NCI-H187 (cell line): ENCODE measurements at regions not wholly inside any gene's neighbourhood (a gene's known extent, or its start where the extent isn't known, plus 50 kb on each side); places are given as distances from the start of the nearest gene placed in this dataset.
A peak's percentile ranks its signal among the peaks of the same experiment; 100 is the strongest.
"Not testable (repeated sequence)": the region's sequence is repeated elsewhere in the genome, so short reads cannot be mapped to it uniquely, and the experiment has no call there.

ENCODE experiments used
- DNase-seq, 2 experiments: peaks; one replicate each; lab custom pipeline; 2025; lab: John Stamatoyannopoulos, UW

- not testable (repeated sequence) for DNase-seq
Observed at GRCh38 chr20:30164389-30164788, 1093.1 kb upstream of the DEFB115 start.

- no peak for DNase-seq
Observed at GRCh38 chr20:30167540-30167939, 1089.9 kb upstream of the DEFB115 start.

- DNase-seq: no peak
Observed at GRCh38 chr20:30168025-30168799, 1089.3 kb upstream of the DEFB115 start.

GRCh38 chr20:30168800-30169138 is 1088.7 kb upstream of the DEFB115 start:
- DNase-seq: no peak

- DNase-seq: no peak
Observed at GRCh38 chr20:30175681-30176080, 1081.8 kb upstream of the DEFB115 start.

- not testable (repeated sequence) for DNase-seq
Observed at GRCh38 chr20:30183124-30183523, 1074.3 kb upstream of the DEFB115 start.

GRCh38 chr20:30191785-30192184 is 1065.7 kb upstream of the DEFB115 start:
- not testable (repeated sequence) for DNase-seq

GRCh38 chr20:30234477-30234876 is 1023.0 kb upstream of the DEFB115 start:
- DNase-seq: not testable (repeated sequence)

- not testable (repeated sequence) for DNase-seq
Observed at GRCh38 chr20:30275073-30275472, 982.4 kb upstream of the DEFB115 start.

- no peak for DNase-seq
Observed at GRCh38 chr20:30281584-30282197, 975.8 kb upstream of the DEFB115 start.

GRCh38 chr20:30283476-30284280 is 973.8 kb upstream of the DEFB115 start:
- peak in 1 of 2 experiments; percentile 39 for DNase-seq

- DNase-seq: no peak
Observed at GRCh38 chr20:30284281-30284905, 973.1 kb upstream of the DEFB115 start.

- no peak for DNase-seq
Observed at GRCh38 chr20:30285677-30286076, 971.8 kb upstream of the DEFB115 start.

GRCh38 chr20:30286157-30286556 is 971.3 kb upstream of the DEFB115 start:
- no peak for DNase-seq

- DNase-seq: not testable (repeated sequence)
Observed at GRCh38 chr20:30287459-30287858, 970.0 kb upstream of the DEFB115 start.

- no peak for DNase-seq
Observed at GRCh38 chr20:30288346-30288745, 969.1 kb upstream of the DEFB115 start.

GRCh38 chr20:30289049-30289448 is 968.4 kb upstream of the DEFB115 start:
- not testable (repeated sequence) for DNase-seq

- not testable (repeated sequence) for DNase-seq
Observed at GRCh38 chr20:30289711-30290141, 967.7 kb upstream of the DEFB115 start.

- DNase-seq: not testable (repeated sequence)
Observed at GRCh38 chr20:30290361-30291063, 967.0 kb upstream of the DEFB115 start.

- DNase-seq: not testable (repeated sequence)
Observed at GRCh38 chr20:30291064-30291379, 966.4 kb upstream of the DEFB115 start.

- DNase-seq: not testable (repeated sequence)
Observed at GRCh38 chr20:30291686-30292085, 965.8 kb upstream of the DEFB115 start.

- DNase-seq: not testable (repeated sequence)
Observed at GRCh38 chr20:30295396-30295795, 962.1 kb upstream of the DEFB115 start.
